ENCODE measurements at regions not wholly inside any gene's neighbourhood (a gene's known extent, or its start where the extent isn't known, plus 50 kb on each side); places are given as distances from the start of the nearest gene placed in this dataset.
A peak's percentile ranks its signal among the peaks of the same experiment; 100 is the strongest.

DNA sequence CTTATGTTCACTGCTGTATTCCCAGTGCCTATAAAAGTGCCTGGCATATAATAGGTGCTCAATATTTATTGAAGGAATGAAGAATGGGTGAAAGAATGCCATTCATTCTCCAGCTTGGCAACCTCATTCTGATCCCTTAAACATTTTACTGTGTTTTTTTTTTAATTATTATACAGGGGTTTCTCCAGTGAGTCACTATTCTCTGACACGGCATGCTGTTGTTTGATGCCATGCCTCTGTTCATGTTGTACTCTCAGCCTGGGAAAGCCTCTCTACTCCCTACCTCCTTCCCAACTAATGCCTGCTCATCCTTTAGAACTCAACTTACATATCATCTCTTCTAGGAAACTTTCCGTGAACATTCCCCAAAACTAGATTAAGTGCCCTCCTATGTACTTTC is 70.2 kb upstream of the PHF24 start:
- Histone ChIP-seq H3K4me3 (ENCODE audit: low read depth, low read length) (no peak overlapping the region), H3K36me3 (replicated peaks) (no peaks in the 10 kb centered on the region), H3K27ac (no peak overlapping the region), H3K27me3 (replicated peaks) (no peaks in the 10 kb centered on the region)
- TF ChIP-seq, protein P1, sequence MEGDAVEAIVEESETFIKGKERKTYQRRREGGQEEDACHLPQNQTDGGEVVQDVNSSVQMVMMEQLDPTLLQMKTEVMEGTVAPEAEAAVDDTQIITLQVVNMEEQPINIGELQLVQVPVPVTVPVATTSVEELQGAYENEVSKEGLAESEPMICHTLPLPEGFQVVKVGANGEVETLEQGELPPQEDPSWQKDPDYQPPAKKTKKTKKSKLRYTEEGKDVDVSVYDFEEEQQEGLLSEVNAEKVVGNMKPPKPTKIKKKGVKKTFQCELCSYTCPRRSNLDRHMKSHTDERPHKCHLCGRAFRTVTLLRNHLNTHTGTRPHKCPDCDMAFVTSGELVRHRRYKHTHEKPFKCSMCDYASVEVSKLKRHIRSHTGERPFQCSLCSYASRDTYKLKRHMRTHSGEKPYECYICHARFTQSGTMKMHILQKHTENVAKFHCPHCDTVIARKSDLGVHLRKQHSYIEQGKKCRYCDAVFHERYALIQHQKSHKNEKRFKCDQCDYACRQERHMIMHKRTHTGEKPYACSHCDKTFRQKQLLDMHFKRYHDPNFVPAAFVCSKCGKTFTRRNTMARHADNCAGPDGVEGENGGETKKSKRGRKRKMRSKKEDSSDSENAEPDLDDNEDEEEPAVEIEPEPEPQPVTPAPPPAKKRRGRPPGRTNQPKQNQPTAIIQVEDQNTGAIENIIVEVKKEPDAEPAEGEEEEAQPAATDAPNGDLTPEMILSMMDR (IDR thresholded peaks at IDR 0.05; ENCODE audit: low read depth, low read length, missing control alignments), result no peak
- in situ Hi-C loops (cut with HindIII; ENCODE audit: low pct_ligation_motif_present, low sequenced_read_pairs), result no loop called here
- DNase-seq, result no peak

DNA sequence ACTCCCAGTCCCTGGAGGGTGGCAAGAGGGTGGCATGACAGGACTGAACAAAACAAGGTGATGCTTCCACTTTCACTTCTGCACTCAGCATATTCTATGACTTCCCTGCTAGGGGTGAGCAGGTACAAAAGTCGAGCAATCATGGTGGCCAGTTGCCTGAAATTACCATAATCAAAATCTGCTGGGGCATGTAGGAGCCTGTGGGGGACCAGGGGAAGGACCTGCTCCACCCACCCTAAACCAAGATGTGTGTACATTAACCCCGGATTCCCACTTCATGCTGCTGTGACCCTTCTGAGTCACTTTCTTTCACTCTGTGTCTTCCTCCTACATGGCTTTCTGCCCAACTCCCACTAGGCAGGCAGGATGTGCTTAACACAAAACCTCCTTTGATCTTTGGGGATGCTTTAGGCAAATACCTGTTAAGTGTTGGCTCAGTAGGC is 73.3 kb upstream of the PHF24 start:
- Histone ChIP-seq H3K27me3 (replicated peaks) (no peaks in the 10 kb centered on the region), H3K36me3 (replicated peaks) (no peaks in the 10 kb centered on the region), H3K27ac (no peak overlapping the region), H3K4me3 (ENCODE audit: low read depth, low read length) (no peak overlapping the region)
- TF ChIP-seq, protein P1 (IDR thresholded peaks at IDR 0.05; ENCODE audit: low read depth, low read length, missing control alignments), result no peak
- in situ Hi-C loops (cut with HindIII; ENCODE audit: low pct_ligation_motif_present, low sequenced_read_pairs), result no loop called here
- no peak for DNase-seq

DNA sequence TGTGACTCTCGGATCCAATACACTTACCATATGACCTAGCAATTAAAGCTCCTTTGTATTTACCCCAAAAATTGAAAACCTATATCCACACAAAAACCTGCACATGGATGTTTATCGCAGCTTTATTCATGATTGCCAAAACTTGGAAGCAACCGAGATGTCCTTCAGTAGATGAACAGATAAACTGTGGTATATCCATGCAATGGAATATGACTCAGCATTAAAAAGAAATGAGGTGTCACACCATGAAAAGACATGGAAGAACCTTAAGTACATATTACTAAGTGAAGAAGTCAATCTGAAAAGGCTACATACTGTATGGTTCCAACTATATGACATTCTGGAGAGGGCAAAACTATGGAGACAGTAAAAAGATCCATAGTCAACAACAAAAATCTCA is 82.0 kb upstream of the PHF24 start:
- TF ChIP-seq, protein P1 (IDR thresholded peaks at IDR 0.05; ENCODE audit: low read depth, low read length, missing control alignments), result no peak
- in situ Hi-C loops (cut with HindIII; ENCODE audit: low pct_ligation_motif_present, low sequenced_read_pairs), result no loop called here

DNA sequence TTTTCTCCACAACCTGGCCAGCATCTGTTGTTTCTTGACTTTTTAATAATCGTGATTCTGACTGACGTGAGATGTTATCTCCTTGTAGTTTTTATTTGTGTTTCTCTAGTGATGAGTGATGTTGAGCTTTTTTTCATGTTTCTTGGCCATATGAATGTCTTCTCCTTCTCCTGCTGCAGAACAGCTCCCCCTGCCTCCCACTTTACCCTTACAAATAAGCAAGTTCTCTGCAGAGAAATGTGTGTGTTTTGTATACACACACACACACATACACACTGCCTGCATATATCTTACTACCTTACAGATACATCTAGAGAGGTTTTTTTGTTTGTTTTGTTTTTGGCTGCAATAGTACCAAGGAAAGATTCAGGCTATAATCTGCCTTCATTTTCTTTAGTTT is 88.7 kb upstream of the PHF24 start:
- DNase-seq, result peak; percentile 16
- TF ChIP-seq, protein P1 (IDR thresholded peaks at IDR 0.05; ENCODE audit: low read depth, low read length, missing control alignments), result peak; percentile 64

More for the DNA sequence above, 82.0 kb upstream of the PHF24 start:
- Histone ChIP-seq H3K27ac (no peak overlapping the region), H3K4me3 (ENCODE audit: low read depth, low read length) (no peak overlapping the region), H3K36me3 (replicated peaks) (no peaks in the 10 kb centered on the region), H3K27me3 (replicated peaks) (no peaks in the 10 kb centered on the region)
- DNase-seq, result no peak

DNA sequence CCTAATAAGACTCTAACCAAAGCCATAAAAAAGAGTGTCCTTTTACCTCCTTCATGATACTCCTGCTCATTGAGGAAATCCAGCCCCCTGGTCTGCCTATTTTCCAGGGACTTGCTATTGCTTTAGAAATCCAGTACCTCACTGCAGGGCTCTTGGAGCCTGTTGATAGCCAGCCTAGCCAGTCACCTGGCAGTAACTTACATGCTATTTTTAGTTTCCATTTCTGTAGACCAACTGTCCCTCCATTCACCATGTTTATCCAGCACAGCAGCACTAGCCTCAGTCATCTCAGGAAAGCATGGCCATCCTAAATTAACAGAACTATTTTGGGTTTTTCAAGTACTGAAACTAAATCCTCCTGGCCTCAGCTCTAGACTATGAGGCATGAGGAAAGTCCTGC is 91.5 kb upstream of the PHF24 start:
- in situ Hi-C loops (cut with HindIII; ENCODE audit: low pct_ligation_motif_present, low sequenced_read_pairs), result no loop called here
- Histone ChIP-seq H3K27ac (no peak overlapping the region), H3K4me3 (ENCODE audit: low read depth, low read length) (no peak overlapping the region), H3K36me3 (replicated peaks) (no peaks in the 10 kb centered on the region), H3K27me3 (replicated peaks) (no peaks in the 10 kb centered on the region)
- DNase-seq, result no peak
- TF ChIP-seq, protein P1 (IDR thresholded peaks at IDR 0.05; ENCODE audit: low read depth, low read length, missing control alignments), result no peak

More for the DNA sequence above, 88.7 kb upstream of the PHF24 start:
- in situ Hi-C loops (cut with HindIII; ENCODE audit: low pct_ligation_motif_present, low sequenced_read_pairs), result no loop called here
- Histone ChIP-seq H3K27ac (no peak overlapping the region), H3K27me3 (replicated peaks) (no peaks in the 10 kb centered on the region), H3K4me3 (ENCODE audit: low read depth, low read length) (no peak overlapping the region), H3K36me3 (replicated peaks) (no peaks in the 10 kb centered on the region)

DNA sequence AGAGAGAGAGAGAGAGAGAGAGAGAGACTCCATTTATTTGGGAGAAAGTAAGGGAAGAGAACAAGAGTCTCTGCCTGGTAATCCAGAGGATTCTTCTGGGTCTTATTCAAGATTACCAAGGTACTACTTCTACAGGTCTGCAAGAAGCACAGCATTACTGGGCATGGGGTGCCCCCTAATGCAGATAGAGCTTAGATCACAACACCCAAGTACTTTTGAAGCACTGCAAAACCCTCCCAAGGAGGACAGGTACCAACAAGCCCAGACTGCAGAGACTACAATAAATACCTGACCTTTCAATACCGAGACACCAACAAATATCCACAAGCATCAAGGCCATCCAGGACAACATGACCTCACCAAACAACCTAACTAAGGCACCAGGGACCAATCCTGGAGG is 94.7 kb upstream of the PHF24 start:
- DNase-seq, result no peak
- Histone ChIP-seq H3K27me3 (replicated peaks) (no peaks in the 10 kb centered on the region), H3K27ac (no peak overlapping the region), H3K4me3 (ENCODE audit: low read depth, low read length) (no peak overlapping the region), H3K36me3 (replicated peaks) (no peaks in the 10 kb centered on the region)
- TF ChIP-seq, protein P1 (IDR thresholded peaks at IDR 0.05; ENCODE audit: low read depth, low read length, missing control alignments), result no peak
- in situ Hi-C loops (cut with HindIII; ENCODE audit: low pct_ligation_motif_present, low sequenced_read_pairs), result no loop called here

Measured in brain microvascular endothelial cell (primary cell).